Endothelial cell of hepatic sinusoid (primary cell): ENCODE measurements at regions not wholly inside any gene's neighbourhood (a gene's known extent, or its start where the extent isn't known, plus 50 kb on each side); places are given as distances from the start of the nearest gene placed in this dataset.

Source experiments
- in situ Hi-C: cut with HindIII; loops from 2 replicates; pipeline ENCODE4 v1.10.0; 2017; ENCODE audit warnings: low sequenced_read_pairs

GRCh38 chr7:155971180-155971770, 159.0 kb upstream of the SHH start:
- in situ Hi-C loops, result loop anchor here (5.0 kb wide), 1 partner anchor 46 kb away; no protein-coding TSS in a partner anchor

GRCh38 chr7:155969192-155969929, 157.1 kb upstream of the SHH start:
- in situ Hi-C loops, result no loop called here

GRCh38 chr7:155965010-155965409, 152.7 kb upstream of the SHH start:
- in situ Hi-C loops, result no loop called here

GRCh38 chr7:155964543-155964942, 152.3 kb upstream of the SHH start:
- in situ Hi-C loops, result loop anchor here (5.0 kb wide), 1 partner anchor 67 kb away; no protein-coding TSS in a partner anchor

- in situ Hi-C loops, result loop anchor here (5.0 kb wide), 1 partner anchor 66 kb away; no protein-coding TSS in a partner anchor
Measured at GRCh38 chr7:155963771-155964195, 151.5 kb upstream of the SHH start.

GRCh38 chr7:155963356-155963755, 151.1 kb upstream of the SHH start:
- in situ Hi-C loops, result loop anchor here (5.0 kb wide), 1 partner anchor 66 kb away; no protein-coding TSS in a partner anchor

- in situ Hi-C loops, result loop anchor here (5.0 kb wide), 1 partner anchor 66 kb away; no protein-coding TSS in a partner anchor
Measured at GRCh38 chr7:155962968-155963300, 150.7 kb upstream of the SHH start.

GRCh38 chr7:155962191-155962967, 150.1 kb upstream of the SHH start:
- in situ Hi-C loops, result loop anchor here (5.0 kb wide), 1 partner anchor 65 kb away; no protein-coding TSS in a partner anchor

GRCh38 chr7:155961241-155962190, 149.3 kb upstream of the SHH start:
- in situ Hi-C loops, result loop anchor here (5.0 kb wide), 1 partner anchor 64 kb away; no protein-coding TSS in a partner anchor

- in situ Hi-C loops, result loop anchor here (5.0 kb wide), 1 partner anchor 63 kb away; no protein-coding TSS in a partner anchor
Measured at GRCh38 chr7:155959894-155960293, 147.6 kb upstream of the SHH start.

GRCh38 chr7:155956977-155957376, 144.7 kb upstream of the SHH start:
- in situ Hi-C loops, result no loop called here

- in situ Hi-C loops, result no loop called here
Measured at GRCh38 chr7:155955367-155955635, 143.0 kb upstream of the SHH start.

GRCh38 chr7:155954550-155955366, 142.5 kb upstream of the SHH start:
- in situ Hi-C loops, result no loop called here

- in situ Hi-C loops, result no loop called here
Measured at GRCh38 chr7:155953781-155954549, 141.7 kb upstream of the SHH start.

- in situ Hi-C loops, result no loop called here
Measured at GRCh38 chr7:155953501-155953778, 141.2 kb upstream of the SHH start.

GRCh38 chr7:155951554-155952158, 139.4 kb upstream of the SHH start:
- in situ Hi-C loops, result no loop called here

GRCh38 chr7:155950898-155951553, 138.8 kb upstream of the SHH start:
- in situ Hi-C loops, result no loop called here

GRCh38 chr7:155948845-155949244, 136.6 kb upstream of the SHH start:
- in situ Hi-C loops, result no loop called here
